SK-N-SH treated with all-trans-retinoic acid at 6 μM for 48 hours (cell line): ENCODE measurements at regions not wholly inside any gene's neighbourhood (a gene's known extent, or its start where the extent isn't known, plus 50 kb on each side); places are given as distances from the start of the nearest gene placed in this dataset.

Source experiments
- ARNTL ChIP-seq: fragments of 450-650 bp; formaldehyde crosslinking; IDR thresholded peaks from 2 replicates; pipeline ENCODE4 v1.5.0; 2020; ENCODE audit warnings: low read depth, mild to moderate bottlenecking, moderate library complexity, borderline replicate concordance
- BACH2 ChIP-seq: fragments of 250-450 bp; sonication (Bioruptor Pico); IDR thresholded peaks from 2 replicates; pipeline ENCODE4 v1.9.0; 2021; ENCODE audit warnings: mild to moderate bottlenecking, borderline replicate concordance
- ESRRG ChIP-seq: fragments of 250-450 bp; sonication (Bioruptor Pico); IDR thresholded peaks from 2 replicates; pipeline ENCODE4 v1.6.1; 2021; ENCODE audit warnings: mild to moderate bottlenecking
- GLIS3 ChIP-seq: fragments of 250-450 bp; sonication (Bioruptor Pico); IDR thresholded peaks from 2 replicates; pipeline ENCODE4 v1.5.0; 2020; ENCODE audit warnings: mild to moderate bottlenecking, moderate library complexity
- ISL1 ChIP-seq: fragments of 250-450 bp; sonication (Bioruptor Pico); IDR thresholded peaks from 2 replicates; pipeline ENCODE4 v2.1.2; 2022; ENCODE audit warnings: mild to moderate bottlenecking, moderate library complexity
- OSR1 ChIP-seq: fragments of 250-450 bp; sonication (Bioruptor Pico); IDR thresholded peaks from 2 replicates; pipeline ENCODE4 v1.8.0; 2022; ENCODE audit warnings: moderate library complexity, mild to moderate bottlenecking, inconsistent platforms
- TCF4 ChIP-seq: fragments of 250-450 bp; sonication (Bioruptor Pico); IDR thresholded peaks from 2 replicates; pipeline ENCODE4 v1.8.0; 2021; ENCODE audit warnings: mild to moderate bottlenecking, moderate library complexity, borderline replicate concordance
- TOX ChIP-seq: fragments of 250-450 bp; sonication (Bioruptor Pico); IDR thresholded peaks from 2 replicates; pipeline ENCODE4 v1.8.0; 2021; ENCODE audit warnings: mild to moderate bottlenecking, moderate library complexity, borderline replicate concordance
- ZC3H10 ChIP-seq: fragments of 250-450 bp; sonication (Bioruptor Pico); IDR thresholded peaks from 2 replicates; pipeline ENCODE4 v1.5.1; 2021; ENCODE audit warnings: mild to moderate bottlenecking, moderate library complexity
- ZFP3 ChIP-seq: fragments of 250-450 bp; sonication (Bioruptor Pico); IDR thresholded peaks from 2 replicates; pipeline ENCODE4 v1.5.0; 2020; ENCODE audit warnings: mild to moderate bottlenecking, moderate library complexity
- ZNF565 ChIP-seq: fragments of 450-650 bp; formaldehyde crosslinking; conservative IDR thresholded peaks from 2 replicates; pipeline ENCODE4 v1.5.0; 2020; ENCODE audit warnings: low read depth, mild to moderate bottlenecking, moderate library complexity
- ZNF8 ChIP-seq: fragments of 450-650 bp; formaldehyde crosslinking; IDR thresholded peaks from 2 replicates; pipeline ENCODE4 v1.5.0; 2020; ENCODE audit warnings: mild to moderate bottlenecking, moderate library complexity
- TF ChIP-seq, protein P1 (sequence below): fragments of 250-450 bp; sonication (Bioruptor Pico); IDR thresholded peaks from 2 replicates; pipeline ENCODE4 v1.5.1; 2021; ENCODE audit warnings: mild to moderate bottlenecking, moderate library complexity
- TF ChIP-seq, protein P2 (sequence below): fragments of 250-450 bp; sonication (Bioruptor Pico); IDR thresholded peaks from 2 replicates; pipeline ENCODE4 v1.8.0; 2020; ENCODE audit warnings: mild to moderate bottlenecking, moderate library complexity, borderline replicate concordance

DNA sequence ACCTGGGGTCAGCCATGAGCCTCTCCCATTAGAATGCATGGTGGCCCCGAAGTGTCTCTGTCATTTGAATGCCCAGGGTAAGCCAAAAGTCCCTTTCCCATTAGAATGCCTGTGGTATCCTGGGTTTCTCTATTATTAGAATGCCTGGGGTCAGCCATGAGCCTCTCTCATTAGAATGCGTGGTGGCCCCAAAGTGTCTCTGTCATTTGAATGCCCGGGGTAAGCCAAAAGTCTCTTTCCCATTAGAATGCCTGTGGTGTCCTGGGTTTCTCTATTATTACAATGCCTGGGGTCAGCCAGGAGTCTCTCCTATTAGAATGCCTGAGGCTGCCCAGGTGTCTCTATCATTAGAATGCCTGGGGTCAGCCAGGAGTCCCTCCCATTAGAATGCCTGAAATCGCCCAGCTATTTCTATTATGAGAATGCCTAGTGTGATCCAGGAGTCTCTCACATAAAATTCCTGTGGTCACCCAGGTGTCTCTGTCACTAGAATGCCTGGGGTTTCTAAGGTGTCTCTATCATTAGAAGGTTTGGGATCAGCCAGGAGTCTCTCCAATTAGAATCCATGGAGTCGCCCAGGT is 65.5 kb downstream of the RNF187 start:
- TF ChIP-seq TCF4 (no peak), ISL1 (no peak), ZNF8 (CRISPR knock-in tag) (no peak), TOX (CRISPR knock-in tag) (no peak), ZC3H10 (CRISPR knock-in tag) (no peak), BACH2 (no peak), ARNTL (CRISPR knock-in tag) (no peak), ZNF565 (no peak), ESRRG (no peak), OSR1 (CRISPR knock-in tag) (no peak), ZFP3 (CRISPR knock-in tag) (no peak), GLIS3 (no peak)
- TF ChIP-seq, protein P1, sequence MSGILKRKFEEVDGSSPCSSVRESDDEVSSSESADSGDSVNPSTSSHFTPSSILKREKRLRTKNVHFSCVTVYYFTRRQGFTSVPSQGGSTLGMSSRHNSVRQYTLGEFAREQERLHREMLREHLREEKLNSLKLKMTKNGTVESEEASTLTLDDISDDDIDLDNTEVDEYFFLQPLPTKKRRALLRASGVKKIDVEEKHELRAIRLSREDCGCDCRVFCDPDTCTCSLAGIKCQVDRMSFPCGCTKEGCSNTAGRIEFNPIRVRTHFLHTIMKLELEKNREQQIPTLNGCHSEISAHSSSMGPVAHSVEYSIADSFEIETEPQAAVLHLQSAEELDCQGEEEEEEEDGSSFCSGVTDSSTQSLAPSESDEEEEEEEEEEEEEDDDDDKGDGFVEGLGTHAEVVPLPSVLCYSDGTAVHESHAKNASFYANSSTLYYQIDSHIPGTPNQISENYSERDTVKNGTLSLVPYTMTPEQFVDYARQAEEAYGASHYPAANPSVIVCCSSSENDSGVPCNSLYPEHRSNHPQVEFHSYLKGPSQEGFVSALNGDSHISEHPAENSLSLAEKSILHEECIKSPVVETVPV (CRISPR knock-in tag) = no peak
- TF ChIP-seq, protein P2, sequence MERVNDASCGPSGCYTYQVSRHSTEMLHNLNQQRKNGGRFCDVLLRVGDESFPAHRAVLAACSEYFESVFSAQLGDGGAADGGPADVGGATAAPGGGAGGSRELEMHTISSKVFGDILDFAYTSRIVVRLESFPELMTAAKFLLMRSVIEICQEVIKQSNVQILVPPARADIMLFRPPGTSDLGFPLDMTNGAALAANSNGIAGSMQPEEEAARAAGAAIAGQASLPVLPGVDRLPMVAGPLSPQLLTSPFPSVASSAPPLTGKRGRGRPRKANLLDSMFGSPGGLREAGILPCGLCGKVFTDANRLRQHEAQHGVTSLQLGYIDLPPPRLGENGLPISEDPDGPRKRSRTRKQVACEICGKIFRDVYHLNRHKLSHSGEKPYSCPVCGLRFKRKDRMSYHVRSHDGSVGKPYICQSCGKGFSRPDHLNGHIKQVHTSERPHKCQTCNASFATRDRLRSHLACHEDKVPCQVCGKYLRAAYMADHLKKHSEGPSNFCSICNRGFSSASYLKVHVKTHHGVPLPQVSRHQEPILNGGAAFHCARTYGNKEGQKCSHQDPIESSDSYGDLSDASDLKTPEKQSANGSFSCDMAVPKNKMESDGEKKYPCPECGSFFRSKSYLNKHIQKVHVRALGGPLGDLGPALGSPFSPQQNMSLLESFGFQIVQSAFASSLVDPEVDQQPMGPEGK (CRISPR knock-in tag) = no peak
